ENCODE measurements at regions not wholly inside any gene's neighbourhood (a gene's known extent, or its start where the extent isn't known, plus 50 kb on each side); places are given as distances from the start of the nearest gene placed in this dataset.

DNA sequence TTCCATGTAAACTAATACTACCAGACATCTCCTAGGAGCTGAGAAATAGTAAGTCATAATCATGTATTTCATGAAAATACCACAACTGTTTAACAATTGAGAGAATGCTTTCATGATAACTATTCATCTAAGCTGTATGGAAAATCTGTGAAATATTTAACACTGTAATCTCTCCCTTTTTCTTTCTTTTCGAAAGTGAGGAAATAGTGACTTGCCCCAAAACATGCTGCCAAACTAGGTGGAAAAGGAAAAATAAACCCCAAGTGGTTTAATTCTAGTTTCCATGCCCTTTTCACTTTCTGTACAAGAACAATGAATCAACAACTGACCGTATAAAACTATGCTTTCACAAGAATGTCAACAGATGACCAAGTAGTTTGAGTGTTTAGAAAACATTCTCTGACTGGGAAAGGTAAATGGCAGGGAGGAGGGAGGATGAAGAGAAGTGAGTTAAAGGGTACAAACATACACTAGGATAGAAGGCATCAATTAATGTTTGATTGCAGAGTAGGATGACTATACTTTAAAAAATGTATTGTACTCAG lies 147.5 kb upstream of the AVPR1A start:
- H3K4me1 ChIP-seq (ENCODE audit: insufficient read depth, low read length) = peaks cover 15% of the 10 kb centered on the region
- no peaks in the 10 kb centered on the region for H3K9me3 ChIP-seq (ENCODE audit: low read length)
- no peak overlapping the region for H3K27ac ChIP-seq (ENCODE audit: extremely low read length, insufficient read depth, low read length)
- ChIA-PET CTCF (ENCODE audit: low intra/inter-chr PET ratio, low total read pairs) (no interaction called here), POLR2A (no interaction called here)
- H2AFZ ChIP-seq (ENCODE audit: low read length) = no peak overlapping the region
- in situ Hi-C loops (cut with HindIII; ENCODE audit: extremely low pct_ligation_motif_present, low pct_unique_long_range_greater_than_20kb) (no loop called here), intact Hi-C loops (cut with micrococcal nuclease; ENCODE audit: unreplicated experiment) (no loop called here)
- 0% methylated on average over 2 of the region's 2 CpGs for WGBS (ENCODE audit: low lambda C conversion rate)
- ATAC-seq (no peak), DNase-seq (ENCODE audit: low spot score) (no peak), FAIRE-seq (no peak)
- no peaks in the 10 kb centered on the region for H3K79me2 ChIP-seq (ENCODE audit: insufficient read depth, low read length)
- H3K9ac ChIP-seq (ENCODE audit: insufficient read depth, low read depth, low read length) = no peak overlapping the region
- H3K36me3 ChIP-seq (replicated peaks in 1 of 2; ENCODE audit: control insufficient read depth in 1 of 2, insufficient read depth in 2 of 2, low read length in 2 of 2) = no peaks in the 10 kb centered on the region
- H3K27me3 ChIP-seq (ENCODE audit: control insufficient read depth in 1 of 2, insufficient read depth in 2 of 2, low read length in 2 of 2) = no peaks in the 10 kb centered on the region
- no peak overlapping the region for H3K4me3 ChIP-seq (replicated peaks in 1 of 3; ENCODE audit: insufficient read depth in 1 of 3, low read depth in 2 of 3, low read length in 3 of 3)
- BruUV-seq (replicated peaks) = no TSS peak
- no peak overlapping the region for H3K4me2 ChIP-seq (ENCODE audit: low read depth, low read length)
- TF ChIP-seq, protein P1, sequence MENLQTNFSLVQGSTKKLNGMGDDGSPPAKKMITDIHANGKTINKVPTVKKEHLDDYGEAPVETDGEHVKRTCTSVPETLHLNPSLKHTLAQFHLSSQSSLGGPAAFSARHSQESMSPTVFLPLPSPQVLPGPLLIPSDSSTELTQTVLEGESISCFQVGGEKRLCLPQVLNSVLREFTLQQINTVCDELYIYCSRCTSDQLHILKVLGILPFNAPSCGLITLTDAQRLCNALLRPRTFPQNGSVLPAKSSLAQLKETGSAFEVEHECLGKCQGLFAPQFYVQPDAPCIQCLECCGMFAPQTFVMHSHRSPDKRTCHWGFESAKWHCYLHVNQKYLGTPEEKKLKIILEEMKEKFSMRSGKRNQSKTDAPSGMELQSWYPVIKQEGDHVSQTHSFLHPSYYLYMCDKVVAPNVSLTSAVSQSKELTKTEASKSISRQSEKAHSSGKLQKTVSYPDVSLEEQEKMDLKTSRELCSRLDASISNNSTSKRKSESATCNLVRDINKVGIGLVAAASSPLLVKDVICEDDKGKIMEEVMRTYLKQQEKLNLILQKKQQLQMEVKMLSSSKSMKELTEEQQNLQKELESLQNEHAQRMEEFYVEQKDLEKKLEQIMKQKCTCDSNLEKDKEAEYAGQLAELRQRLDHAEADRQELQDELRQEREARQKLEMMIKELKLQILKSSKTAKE (CRISPR knock-in tag; IDR thresholded peaks at IDR 0.05; ENCODE audit: borderline replicate concordance) = no peak
- TF ChIP-seq LBX2 (CRISPR knock-in tag; IDR thresholded peaks at IDR 0.05; ENCODE audit: borderline replicate concordance) = no peak
- TF ChIP-seq TRAFD1 (CRISPR knock-in tag; IDR thresholded peaks at IDR 0.05; ENCODE audit: borderline replicate concordance) = no peak
- TF ChIP-seq ZBTB34 (CRISPR knock-in tag; IDR thresholded peaks at IDR 0.05) = no peak
- TF ChIP-seq TCF12 (IDR thresholded peaks at IDR 0.05) = no peak
- TF ChIP-seq TCF12 (CRISPR knock-in tag; IDR thresholded peaks at IDR 0.05) = no peak
- no peak for TF ChIP-seq GPN1 (CRISPR knock-in tag; IDR thresholded peaks at IDR 0.05; ENCODE audit: borderline replicate concordance)
- TF ChIP-seq E2F5 (CRISPR knock-in tag; conservative IDR thresholded peaks at IDR 0.05) = no peak
- no peak for TF ChIP-seq ZNF12 (CRISPR knock-in tag; IDR thresholded peaks at IDR 0.05)
- TF ChIP-seq ZFP36L2 (CRISPR knock-in tag; IDR thresholded peaks at IDR 0.05) = no peak
- no peak for TF ChIP-seq FOXO4 (CRISPR knock-in tag; conservative IDR thresholded peaks at IDR 0.05)
- H4K20me1 ChIP-seq (ENCODE audit: insufficient read depth, low read length) = no peaks in the 10 kb centered on the region

All from HepG2 (cell line).